ENCODE measurements at regions not wholly inside any gene's neighbourhood (a gene's known extent, or its start where the extent isn't known, plus 50 kb on each side); places are given as distances from the start of the nearest gene placed in this dataset.

DNA sequence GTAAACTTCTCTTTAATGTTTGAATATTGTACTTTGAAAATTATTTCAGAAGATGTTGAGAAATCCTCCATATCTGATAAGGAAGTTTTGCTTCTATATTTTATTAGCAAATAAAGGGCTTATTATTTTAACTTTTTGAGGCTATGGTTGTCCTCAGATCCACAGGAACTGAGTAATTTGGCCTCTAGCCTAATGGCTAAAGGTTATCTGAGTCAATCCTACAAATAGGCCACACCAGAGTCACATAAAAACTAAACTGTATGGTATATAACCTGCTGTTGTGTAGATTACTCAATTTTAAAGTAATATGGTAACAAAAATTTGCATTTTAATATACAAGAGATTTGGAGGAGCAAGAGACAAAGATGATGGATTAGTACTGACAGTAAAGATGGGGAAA is 549.2 kb upstream of the GRAMD2B start:
- Histone ChIP-seq H3K27me3 (no peaks in the 10 kb centered on the region), H3K4me3 (no peak overlapping the region), H3K36me3 (no peaks in the 10 kb centered on the region), H3K4me1 (no peaks in the 10 kb centered on the region), H3K9me3 (no peaks in the 10 kb centered on the region), H3K27ac (no peak overlapping the region)
- TF ChIP-seq, protein P1, sequence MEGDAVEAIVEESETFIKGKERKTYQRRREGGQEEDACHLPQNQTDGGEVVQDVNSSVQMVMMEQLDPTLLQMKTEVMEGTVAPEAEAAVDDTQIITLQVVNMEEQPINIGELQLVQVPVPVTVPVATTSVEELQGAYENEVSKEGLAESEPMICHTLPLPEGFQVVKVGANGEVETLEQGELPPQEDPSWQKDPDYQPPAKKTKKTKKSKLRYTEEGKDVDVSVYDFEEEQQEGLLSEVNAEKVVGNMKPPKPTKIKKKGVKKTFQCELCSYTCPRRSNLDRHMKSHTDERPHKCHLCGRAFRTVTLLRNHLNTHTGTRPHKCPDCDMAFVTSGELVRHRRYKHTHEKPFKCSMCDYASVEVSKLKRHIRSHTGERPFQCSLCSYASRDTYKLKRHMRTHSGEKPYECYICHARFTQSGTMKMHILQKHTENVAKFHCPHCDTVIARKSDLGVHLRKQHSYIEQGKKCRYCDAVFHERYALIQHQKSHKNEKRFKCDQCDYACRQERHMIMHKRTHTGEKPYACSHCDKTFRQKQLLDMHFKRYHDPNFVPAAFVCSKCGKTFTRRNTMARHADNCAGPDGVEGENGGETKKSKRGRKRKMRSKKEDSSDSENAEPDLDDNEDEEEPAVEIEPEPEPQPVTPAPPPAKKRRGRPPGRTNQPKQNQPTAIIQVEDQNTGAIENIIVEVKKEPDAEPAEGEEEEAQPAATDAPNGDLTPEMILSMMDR (IDR thresholded peaks at IDR 0.05), result no peak
- DNase-seq (ENCODE audit: low spot score in 2 of 2), result no peak

DNA sequence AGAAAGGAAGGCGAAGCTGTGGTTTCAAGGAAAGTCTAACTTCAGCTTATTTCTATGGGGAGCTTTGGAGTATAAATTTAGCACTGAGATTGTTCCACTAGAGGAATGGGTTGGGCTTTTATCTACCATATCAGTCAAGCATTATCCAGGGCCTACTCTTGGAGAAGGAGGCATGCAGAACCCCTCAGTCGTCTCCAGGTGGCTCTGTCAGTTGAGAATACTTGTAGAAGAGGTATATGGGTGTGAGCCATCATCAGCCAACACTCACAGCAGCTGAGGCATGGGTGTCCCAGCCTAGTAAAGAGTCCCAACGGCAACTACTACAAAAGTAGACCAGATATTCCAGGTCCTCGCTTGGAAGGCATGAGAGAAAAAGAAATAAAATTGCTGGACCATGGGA is 548.5 kb upstream of the GRAMD2B start:
- Histone ChIP-seq H3K36me3 (no peaks in the 10 kb centered on the region), H3K27ac (no peak overlapping the region), H3K9me3 (no peaks in the 10 kb centered on the region), H3K4me3 (no peak overlapping the region), H3K27me3 (no peaks in the 10 kb centered on the region), H3K4me1 (no peaks in the 10 kb centered on the region)
- TF ChIP-seq POLR2A (IDR thresholded peaks at IDR 0.05), result no peak
- TF ChIP-seq POLR2AphosphoS5 (IDR thresholded peaks at IDR 0.05), result no peak
- TF ChIP-seq EP300 (IDR thresholded peaks at IDR 0.05), result no peak
- TF ChIP-seq, protein P1 (IDR thresholded peaks at IDR 0.05), result no peak
- WGBS, result 82% methylated on average over 4 of the region's 4 CpGs
- DNase-seq (ENCODE audit: low spot score in 2 of 2), result no peak

DNA sequence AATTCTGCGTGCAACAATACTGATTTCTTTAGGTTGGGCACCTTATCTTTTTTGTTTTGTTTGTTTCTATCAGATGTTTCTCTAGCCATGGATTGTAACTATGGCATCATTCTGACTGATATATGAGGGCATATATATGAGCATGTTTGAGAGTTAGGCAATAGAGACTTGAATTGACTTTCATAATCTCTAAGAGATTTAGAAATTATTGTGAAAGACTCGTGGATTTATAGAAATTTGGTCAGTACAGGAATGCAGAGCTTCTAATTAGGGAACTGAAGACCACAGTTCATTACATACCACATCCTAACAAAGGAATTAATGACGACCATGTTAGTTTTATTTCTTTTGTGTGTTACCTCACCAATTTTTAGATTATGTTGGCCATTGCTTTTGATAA is 546.0 kb upstream of the GRAMD2B start:
- no peak for TF ChIP-seq POLR2A (IDR thresholded peaks at IDR 0.05)
- no peak for TF ChIP-seq EP300 (IDR thresholded peaks at IDR 0.05)
- no peak for TF ChIP-seq POLR2AphosphoS5 (IDR thresholded peaks at IDR 0.05)
- TF ChIP-seq, protein P1 (IDR thresholded peaks at IDR 0.05), result no peak
- Histone ChIP-seq H3K27ac (no peak overlapping the region), H3K9me3 (no peaks in the 10 kb centered on the region), H3K4me1 (no peaks in the 10 kb centered on the region), H3K27me3 (no peaks in the 10 kb centered on the region), H3K4me3 (no peak overlapping the region), H3K36me3 (no peaks in the 10 kb centered on the region)
- whole genome bisulfite sequencing, result 83% methylated on average over 3 of the region's 3 CpGs
- no peak for DNase-seq (ENCODE audit: low spot score in 2 of 2)

DNA sequence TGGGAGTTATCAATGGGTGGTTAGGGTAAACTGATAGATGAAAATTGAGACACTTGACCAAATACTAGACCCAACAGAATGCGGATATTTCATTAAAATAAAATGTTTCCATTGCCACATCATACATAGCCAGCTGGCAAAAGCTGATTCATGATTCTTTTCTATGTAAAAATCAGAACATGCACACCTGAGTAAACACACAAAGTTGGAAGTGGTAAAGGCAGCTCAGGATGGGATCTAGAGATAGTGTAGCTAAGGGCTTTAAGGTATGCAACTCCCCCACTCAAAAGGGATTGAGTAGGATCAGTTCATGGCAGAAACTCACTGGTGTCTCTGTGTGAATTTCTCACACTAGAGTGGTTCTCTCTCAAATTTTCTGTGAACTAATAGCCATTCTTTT is 541.1 kb upstream of the GRAMD2B start:
- TF ChIP-seq EP300 (IDR thresholded peaks at IDR 0.05), result no peak
- TF ChIP-seq, protein P1 (IDR thresholded peaks at IDR 0.05), result no peak
- TF ChIP-seq POLR2A (IDR thresholded peaks at IDR 0.05), result no peak
- no peak for TF ChIP-seq POLR2AphosphoS5 (IDR thresholded peaks at IDR 0.05)
- Histone ChIP-seq H3K27me3 (no peaks in the 10 kb centered on the region), H3K27ac (no peak overlapping the region), H3K4me1 (no peaks in the 10 kb centered on the region), H3K9me3 (no peaks in the 10 kb centered on the region), H3K36me3 (no peaks in the 10 kb centered on the region), H3K4me3 (no peak overlapping the region)
- WGBS, result 80% methylated on average over 1 of the region's 1 CpG
- DNase-seq (ENCODE audit: low spot score in 2 of 2), result no peak

GRCh38 chr5:125883223-125883622 is 540.0 kb upstream of the GRAMD2B start:
- H3K36me3 ChIP-seq, result no peaks in the 10 kb centered on the region
- H3K27me3 ChIP-seq, result no peaks in the 10 kb centered on the region
- no peak overlapping the region for H3K27ac ChIP-seq
- H3K4me3 ChIP-seq, result no peak overlapping the region
- H3K4me1 ChIP-seq, result no peaks in the 10 kb centered on the region
- TF ChIP-seq POLR2A (IDR thresholded peaks at IDR 0.05), result no peak
- TF ChIP-seq EP300 (IDR thresholded peaks at IDR 0.05), result no peak
- no peak for TF ChIP-seq POLR2AphosphoS5 (IDR thresholded peaks at IDR 0.05)
- TF ChIP-seq, protein P1 (IDR thresholded peaks at IDR 0.05), result no peak
- H3K9me3 ChIP-seq, result no peaks in the 10 kb centered on the region
- no peak for DNase-seq (ENCODE audit: low spot score in 2 of 2)
- 50% methylated on average over 4 of the region's 4 CpGs for WGBS

All from suprapubic skin (tissue), 4 donors.